Activated CD8-positive, alpha-beta memory T cell treated with anti-CD3 and anti-CD28 coated beads, Interleukin-2, amount 10 ng/mL, durations not matched to agents 7 days and 5 days (primary cell): ENCODE measurements at regions not wholly inside any gene's neighbourhood (a gene's known extent, or its start where the extent isn't known, plus 50 kb on each side); places are given as distances from the start of the nearest gene placed in this dataset.
"Not testable (repeated sequence)": the region's sequence is repeated elsewhere in the genome, so short reads cannot be mapped to it uniquely, and the experiment has no call there.

Source experiments
- ATAC-seq: fragments of 150-1000 bp; cut with Tn5 transposase; one replicate; pipeline ENCODE4 v1.10.0; 2021; ENCODE audit warnings: moderate library complexity
- CTCF ChIA-PET: fragments of 350-600 bp; sonication (Branson Sonifier 250); formaldehyde crosslinking; loops from one replicate; lab custom pipeline; 2021; ENCODE audit warnings: antibody characterized with exemption; lab: Charles Lee
- DNase-seq: peaks from one replicate; pipeline ENCODE4 v3.0.0-alpha.2; 2020
- H3K27ac Mint-ChIP-seq: one replicate; pipeline ENCODE4 v1.8.0; 2021; ENCODE audit warnings: mild to moderate bottlenecking, mixed read lengths
- H3K27me3 Mint-ChIP-seq: one replicate; pipeline ENCODE4 v1.8.0; 2021; ENCODE audit warnings: mixed read lengths
- H3K36me3 Mint-ChIP-seq: one replicate; pipeline ENCODE4 v1.8.0; 2021; ENCODE audit warnings: mild to moderate bottlenecking, mixed read lengths
- H3K4me1 Mint-ChIP-seq: one replicate; pipeline ENCODE4 v1.8.0; 2021; ENCODE audit warnings: mixed read lengths
- H3K4me3 Mint-ChIP-seq: one replicate; pipeline ENCODE4 v1.8.0; 2021; ENCODE audit warnings: mild to moderate bottlenecking, moderate library complexity, mixed read lengths
- H3K9me3 Mint-ChIP-seq: one replicate; pipeline ENCODE4 v1.8.0; 2022; ENCODE audit warnings: low read depth, mixed read lengths

DNA sequence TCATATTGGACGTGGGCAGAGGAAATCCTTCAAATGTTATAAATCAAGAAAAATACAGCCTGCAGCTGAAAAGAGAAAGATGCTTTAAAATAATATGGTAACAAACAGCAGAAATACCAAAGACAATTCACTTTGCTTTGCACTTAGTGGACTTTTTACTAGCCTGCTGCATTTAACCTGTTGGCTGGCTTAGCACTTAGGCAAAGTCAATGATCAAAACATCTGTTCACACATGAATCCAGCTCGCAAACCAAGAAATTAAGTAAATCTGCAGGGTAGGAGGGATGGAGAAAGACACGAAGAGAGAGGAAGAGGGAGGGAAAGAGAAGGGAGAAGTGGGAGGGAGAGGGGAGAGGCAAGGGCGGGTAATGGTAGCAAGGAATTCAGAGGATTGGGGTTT is 103.6 kb upstream of the RAB4A start:
- no peaks in the 10 kb centered on the region for H3K36me3 Mint-ChIP-seq
- CTCF ChIA-PET = interaction anchor here (1.0 kb wide), 1 partner anchor 60 kb away, joined by 3 read pairs; no protein-coding TSS in a partner anchor
- no peaks in the 10 kb centered on the region for H3K9me3 Mint-ChIP-seq
- ATAC-seq (no peak), DNase-seq (no peak)
- no peak overlapping the region for H3K27ac Mint-ChIP-seq
- H3K4me3 Mint-ChIP-seq = no peak overlapping the region
- peaks cover 4% of the 10 kb centered on the region for H3K27me3 Mint-ChIP-seq
- peaks cover 4% of the 10 kb centered on the region for H3K4me1 Mint-ChIP-seq

DNA sequence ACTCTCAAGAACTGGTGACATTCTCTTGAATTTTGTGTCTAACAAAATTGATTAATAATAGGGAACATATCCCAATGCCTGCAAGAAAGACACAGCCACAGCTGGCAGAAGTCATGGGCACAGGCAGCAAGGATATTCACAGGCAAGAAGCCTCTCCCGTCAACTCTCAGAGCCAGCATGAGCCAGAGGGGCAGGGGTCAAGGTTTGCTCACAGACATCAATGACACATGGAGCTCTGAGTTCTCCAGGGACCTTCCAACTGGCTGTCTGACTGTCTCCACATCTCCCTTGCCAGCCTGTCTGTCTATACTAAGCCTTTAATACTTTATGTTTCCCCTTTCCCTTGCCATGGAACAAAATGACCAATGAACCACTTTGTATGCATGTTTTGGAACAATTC is 101.5 kb upstream of the RAB4A start:
- CTCF ChIA-PET = no interaction called here
- Mint-ChIP-seq H3K4me1 (peaks cover 4% of the 10 kb centered on the region), H3K36me3 (no peaks in the 10 kb centered on the region), H3K4me3 (no peak overlapping the region), H3K27me3 (peaks cover 6% of the 10 kb centered on the region), H3K27ac (no peak overlapping the region), H3K9me3 (no peaks in the 10 kb centered on the region)
- DNase-seq (no peak), ATAC-seq (no peak)

DNA sequence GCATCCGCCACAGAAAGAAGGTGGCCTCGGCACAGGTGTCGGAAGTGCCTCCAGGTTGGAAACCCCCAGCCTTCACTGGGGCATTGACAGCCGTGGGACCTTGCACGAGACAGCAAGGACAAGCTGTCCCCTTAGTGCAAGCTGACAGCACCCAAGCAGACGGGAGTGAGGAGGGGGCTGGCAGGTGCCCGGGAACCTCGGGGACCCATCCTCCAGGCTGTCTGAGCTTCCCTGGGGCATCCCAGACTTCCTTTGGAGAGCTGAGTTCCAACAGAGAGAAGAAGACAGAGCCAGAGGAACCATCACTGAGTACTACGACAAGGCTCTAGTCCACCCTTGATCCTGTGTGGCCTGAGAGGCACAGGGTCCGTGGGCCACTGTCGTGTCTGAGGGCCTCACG is 100.6 kb upstream of the RAB4A start:
- Mint-ChIP-seq H3K4me1 (peaks cover 3% of the 10 kb centered on the region), H3K27me3 (peaks cover 12% of the 10 kb centered on the region), H3K36me3 (no peaks in the 10 kb centered on the region), H3K4me3 (no peak overlapping the region), H3K9me3 (no peaks in the 10 kb centered on the region), H3K27ac (no peak overlapping the region)
- no peak for ATAC-seq
- CTCF ChIA-PET = no interaction called here
- no peak for DNase-seq

GRCh38 chr1:229170778-229171505 is 100.0 kb upstream of the RAB4A start:
- H3K27me3 Mint-ChIP-seq = peaks cover 12% of the 10 kb centered on the region
- no peaks in the 10 kb centered on the region for H3K36me3 Mint-ChIP-seq
- H3K4me1 Mint-ChIP-seq = no peaks in the 10 kb centered on the region
- no peak overlapping the region for H3K4me3 Mint-ChIP-seq
- H3K27ac Mint-ChIP-seq = no peak overlapping the region
- CTCF ChIA-PET = no interaction called here
- ATAC-seq = no peak
- DNase-seq = no peak
- no peaks in the 10 kb centered on the region for H3K9me3 Mint-ChIP-seq

GRCh38 chr1:229171934-229172333 is 99.0 kb upstream of the RAB4A start:
- DNase-seq = no peak
- H3K4me1 Mint-ChIP-seq = no peaks in the 10 kb centered on the region
- no peaks in the 10 kb centered on the region for H3K9me3 Mint-ChIP-seq
- no peak for ATAC-seq
- no peaks in the 10 kb centered on the region for H3K36me3 Mint-ChIP-seq
- H3K27me3 Mint-ChIP-seq = peaks cover 12% of the 10 kb centered on the region
- no peak overlapping the region for H3K4me3 Mint-ChIP-seq
- H3K27ac Mint-ChIP-seq = no peak overlapping the region
- CTCF ChIA-PET = no interaction called here

GRCh38 chr1:229173491-229174476 is 97.1 kb upstream of the RAB4A start:
- H3K27me3 Mint-ChIP-seq, H3K4me3 Mint-ChIP-seq, H3K9me3 Mint-ChIP-seq, DNase-seq, H3K36me3 Mint-ChIP-seq, H3K4me1 Mint-ChIP-seq, H3K27ac Mint-ChIP-seq, ATAC-seq: not testable (repeated sequence)
- CTCF ChIA-PET = interaction anchor here (0.9 kb wide), 1 partner anchor 13 kb away, joined by 4 read pairs; no protein-coding TSS in a partner anchor

- H3K9me3 Mint-ChIP-seq, H3K27ac Mint-ChIP-seq, H3K4me3 Mint-ChIP-seq, H3K36me3 Mint-ChIP-seq, ATAC-seq, DNase-seq, H3K4me1 Mint-ChIP-seq, CTCF ChIA-PET, H3K27me3 Mint-ChIP-seq: not testable (repeated sequence)
Measured at GRCh38 chr1:229175297-229175696, 95.6 kb upstream of the RAB4A start.

DNA sequence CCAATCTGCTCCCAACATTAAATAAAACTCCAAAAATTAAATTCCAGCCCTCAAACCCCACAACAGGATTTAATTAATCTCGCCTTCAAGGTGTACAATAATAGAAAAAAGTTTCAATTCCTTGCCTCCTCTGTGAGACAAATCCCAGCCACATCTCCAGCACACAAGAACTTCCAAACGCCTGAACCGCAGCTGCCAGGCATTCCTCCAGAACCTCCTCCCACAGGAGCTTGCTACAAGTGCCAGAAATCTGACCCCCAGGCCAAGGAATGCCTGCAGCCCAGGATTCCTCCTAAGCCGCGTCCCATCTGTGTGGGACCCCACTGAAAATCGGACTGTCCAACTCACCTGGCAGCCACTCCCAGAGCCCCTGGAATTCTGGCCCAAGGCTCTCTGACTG is 94.5 kb upstream of the RAB4A start:
- ATAC-seq, DNase-seq, H3K27ac Mint-ChIP-seq, H3K4me3 Mint-ChIP-seq, H3K36me3 Mint-ChIP-seq, H3K27me3 Mint-ChIP-seq, H3K9me3 Mint-ChIP-seq, H3K4me1 Mint-ChIP-seq, CTCF ChIA-PET: not testable (repeated sequence)

- no peak overlapping the region for H3K4me3 Mint-ChIP-seq
Measured at GRCh38 chr1:229180161-229180560, 90.8 kb upstream of the RAB4A start.

DNA sequence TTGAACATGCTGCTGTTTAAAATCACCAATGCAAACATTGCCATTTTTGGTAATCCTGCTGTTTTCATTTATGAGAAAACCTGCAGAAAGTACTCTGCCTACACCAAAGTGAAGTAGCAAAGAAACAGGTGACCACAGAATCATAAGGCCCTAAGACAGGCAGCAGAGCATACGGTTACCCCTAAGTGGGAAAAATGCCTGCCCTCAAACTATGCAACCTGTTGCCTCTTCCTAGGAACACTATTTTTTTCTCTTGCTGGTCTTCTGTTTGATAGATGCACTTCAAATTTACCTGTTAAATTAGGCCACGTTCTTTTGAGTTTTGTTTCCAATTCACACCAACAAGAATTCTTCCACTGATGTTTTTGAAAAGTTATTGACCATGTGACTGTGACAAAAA is 89.5 kb upstream of the RAB4A start:
- CTCF ChIA-PET = no interaction called here
- Mint-ChIP-seq H3K9me3 (no peaks in the 10 kb centered on the region), H3K27me3 (peaks cover 16% of the 10 kb centered on the region), H3K36me3 (no peaks in the 10 kb centered on the region), H3K27ac (no peak overlapping the region), H3K4me1 (peaks cover 9% of the 10 kb centered on the region), H3K4me3 (no peak overlapping the region)
- ATAC-seq = no peak
- DNase-seq = no peak

More at GRCh38 chr1:229180161-229180560, 90.8 kb upstream of the RAB4A start:
- CTCF ChIA-PET = no interaction called here
- ATAC-seq = no peak
- no peaks in the 10 kb centered on the region for H3K9me3 Mint-ChIP-seq
- peaks cover 13% of the 10 kb centered on the region for H3K27me3 Mint-ChIP-seq
- H3K4me1 Mint-ChIP-seq = no peaks in the 10 kb centered on the region
- no peaks in the 10 kb centered on the region for H3K36me3 Mint-ChIP-seq
- no peak overlapping the region for H3K27ac Mint-ChIP-seq
- DNase-seq = no peak

- CTCF ChIA-PET = no interaction called here
- ATAC-seq = no peak
- peaks cover 19% of the 10 kb centered on the region for H3K4me1 Mint-ChIP-seq
- peaks cover 24% of the 10 kb centered on the region for H3K27me3 Mint-ChIP-seq
- no peaks in the 10 kb centered on the region for H3K36me3 Mint-ChIP-seq
- no peak for DNase-seq
- no peaks in the 10 kb centered on the region for H3K9me3 Mint-ChIP-seq
- no peak overlapping the region for H3K4me3 Mint-ChIP-seq
- no peak overlapping the region for H3K27ac Mint-ChIP-seq
Measured at GRCh38 chr1:229183588-229183987, 87.3 kb upstream of the RAB4A start.

GRCh38 chr1:229184066-229184465 is 86.8 kb upstream of the RAB4A start:
- no peak for DNase-seq
- no peak for ATAC-seq
- Mint-ChIP-seq H3K36me3 (no peaks in the 10 kb centered on the region), H3K9me3 (no peaks in the 10 kb centered on the region), H3K4me1 (peaks cover 19% of the 10 kb centered on the region), H3K4me3 (no peak overlapping the region), H3K27me3 (peaks cover 28% of the 10 kb centered on the region), H3K27ac (no peak overlapping the region)
- CTCF ChIA-PET = no interaction called here

GRCh38 chr1:229185963-229186362 is 84.9 kb upstream of the RAB4A start:
- Mint-ChIP-seq H3K4me1 (peaks cover 19% of the 10 kb centered on the region), H3K9me3 (no peaks in the 10 kb centered on the region), H3K27me3 (peaks cover 44% of the 10 kb centered on the region), H3K27ac (no peak overlapping the region), H3K36me3 (no peaks in the 10 kb centered on the region), H3K4me3 (no peak overlapping the region)
- DNase-seq (no peak), ATAC-seq (no peak)
- CTCF ChIA-PET = interaction anchor here (1.2 to 2.3 kb wide), 5 partner anchors 10 to 451 kb away, joined by 3 to 16 read pairs (median 3); partner anchors contain the start of gene RHOU
